GM18951 (cell line): ENCODE measurements at regions not wholly inside any gene's neighbourhood (a gene's known extent, or its start where the extent isn't known, plus 50 kb on each side); places are given as distances from the start of the nearest gene placed in this dataset.

ENCODE experiments used
- POLR2A ChIP-seq: IDR thresholded peaks from 4 replicates; pipeline ENCODE4 v1.6.1; 2011; ENCODE audit warnings: mild to moderate bottlenecking; ENCODE audit not compliant: insufficient read length, insufficient read depth; ENCODE audit errors: extremely low read depth
- in situ Hi-C: fragments of 300-500 bp; cut with MboI; formaldehyde crosslinking; loops from one replicate; pipeline ENCODE4 v1.12.0; 2022; ENCODE audit warnings: low sequenced_read_pairs, mixed read lengths, inconsistent platforms; ENCODE audit not compliant: unreplicated experiment

DNA sequence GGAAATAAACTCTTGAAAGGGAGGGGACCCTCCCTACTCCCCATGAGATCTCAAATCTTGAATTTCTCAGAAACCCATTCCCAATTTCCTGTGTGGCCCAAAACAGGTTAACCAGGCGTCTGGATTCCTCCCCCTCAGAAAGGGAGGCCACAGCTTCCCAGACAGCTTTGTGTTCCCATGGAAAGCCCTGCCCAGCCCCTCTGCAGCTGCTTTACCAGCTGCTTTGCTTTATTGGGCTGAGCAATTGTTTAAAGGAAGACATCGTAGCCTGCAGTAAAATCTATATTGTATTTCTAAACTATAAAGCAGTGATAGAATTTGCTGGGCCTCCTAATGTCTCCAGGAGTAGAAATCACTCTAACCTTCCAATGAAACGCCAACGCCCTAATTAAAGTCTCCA, 97.4 kb downstream of the CHST1 start:
- TF ChIP-seq POLR2A = no peak
- in situ Hi-C loops = no loop called here

DNA sequence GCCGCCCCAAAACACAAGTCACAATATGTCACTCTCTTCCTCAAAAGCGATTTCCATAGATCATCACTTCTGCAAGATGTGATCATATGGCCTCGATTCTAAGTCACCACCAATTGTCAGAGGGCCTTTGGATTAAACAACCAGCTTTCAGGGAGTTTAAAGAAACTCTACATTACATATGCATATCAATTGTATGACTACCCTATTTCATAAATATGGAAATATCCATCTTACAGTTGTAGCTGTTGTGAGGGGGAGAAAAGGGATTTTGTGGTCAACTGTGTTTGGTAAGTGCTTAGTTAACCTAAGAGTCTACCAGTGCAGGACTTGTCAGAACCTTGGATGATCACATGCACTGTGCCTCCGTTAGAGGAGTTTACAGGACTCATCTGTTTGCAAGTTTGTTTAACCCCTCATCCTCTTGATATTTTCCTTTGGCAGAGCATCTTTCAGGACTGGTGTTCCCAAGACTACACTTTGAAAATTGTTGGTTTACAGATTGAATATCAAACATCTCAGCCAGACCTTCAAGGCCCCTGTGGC, 99.9 kb downstream of the CHST1 start:
- in situ Hi-C loops = no loop called here
- no peak for TF ChIP-seq POLR2A

DNA sequence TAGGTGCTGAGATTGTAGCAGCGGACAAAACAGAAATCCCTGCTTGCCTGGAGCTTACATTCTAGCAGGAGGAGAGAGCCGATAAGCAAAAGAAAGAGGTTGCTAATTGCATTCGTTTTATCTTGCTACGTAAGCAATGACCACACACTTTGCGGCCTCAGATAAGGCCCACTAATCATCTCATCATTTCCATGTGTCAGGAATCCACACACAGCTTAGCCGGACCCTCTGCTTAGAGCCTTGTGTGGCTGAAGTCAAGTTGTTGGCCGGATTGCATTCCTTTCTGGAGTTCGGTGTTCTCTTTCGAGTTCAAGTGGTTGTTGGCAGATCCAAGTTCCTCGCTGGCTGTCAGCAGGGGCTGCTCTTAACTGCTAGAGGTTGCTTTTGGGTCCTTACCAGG, 101.6 kb downstream of the CHST1 start:
- in situ Hi-C loops = no loop called here
- no peak for TF ChIP-seq POLR2A

DNA sequence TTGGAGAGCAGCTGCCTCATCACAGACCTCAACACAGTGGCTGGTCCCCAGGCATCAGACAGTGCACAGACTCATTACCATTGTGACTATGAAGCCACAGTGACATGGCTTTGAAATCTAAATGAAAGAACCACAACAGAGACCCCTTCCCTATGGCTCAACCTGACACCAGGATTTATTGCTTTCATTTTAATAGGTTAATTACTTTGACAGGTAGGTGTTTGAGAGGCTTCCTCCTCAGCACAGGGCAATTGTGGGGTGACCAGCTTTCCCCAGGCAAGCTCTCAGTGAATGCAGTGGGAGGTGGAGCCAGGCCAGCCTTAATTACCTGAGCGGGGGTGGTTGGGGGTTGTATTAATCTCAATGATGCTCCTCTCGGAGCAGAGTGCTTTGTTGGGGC, 102.3 kb downstream of the CHST1 start:
- in situ Hi-C loops = no loop called here
- TF ChIP-seq POLR2A = no peak

DNA sequence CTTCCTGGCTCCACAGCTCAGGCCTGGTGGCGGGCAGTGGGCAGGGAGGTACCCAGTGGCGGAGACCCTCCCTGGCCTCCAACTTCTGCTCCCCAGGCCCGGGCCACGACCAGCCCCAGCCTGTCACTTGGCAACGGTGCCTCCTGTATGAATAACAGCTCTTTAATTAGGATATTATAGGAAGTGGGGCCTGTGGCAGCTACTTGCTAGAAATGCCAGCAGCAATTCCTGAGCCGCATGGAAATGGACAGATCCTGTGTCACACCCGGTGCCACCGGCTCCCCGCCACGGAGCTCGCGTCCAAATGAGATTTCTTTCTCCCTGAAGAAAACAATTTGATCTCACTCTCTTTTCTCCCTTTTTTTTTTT, 104.5 kb downstream of the CHST1 start:
- in situ Hi-C loops = no loop called here
- no peak for TF ChIP-seq POLR2A

DNA sequence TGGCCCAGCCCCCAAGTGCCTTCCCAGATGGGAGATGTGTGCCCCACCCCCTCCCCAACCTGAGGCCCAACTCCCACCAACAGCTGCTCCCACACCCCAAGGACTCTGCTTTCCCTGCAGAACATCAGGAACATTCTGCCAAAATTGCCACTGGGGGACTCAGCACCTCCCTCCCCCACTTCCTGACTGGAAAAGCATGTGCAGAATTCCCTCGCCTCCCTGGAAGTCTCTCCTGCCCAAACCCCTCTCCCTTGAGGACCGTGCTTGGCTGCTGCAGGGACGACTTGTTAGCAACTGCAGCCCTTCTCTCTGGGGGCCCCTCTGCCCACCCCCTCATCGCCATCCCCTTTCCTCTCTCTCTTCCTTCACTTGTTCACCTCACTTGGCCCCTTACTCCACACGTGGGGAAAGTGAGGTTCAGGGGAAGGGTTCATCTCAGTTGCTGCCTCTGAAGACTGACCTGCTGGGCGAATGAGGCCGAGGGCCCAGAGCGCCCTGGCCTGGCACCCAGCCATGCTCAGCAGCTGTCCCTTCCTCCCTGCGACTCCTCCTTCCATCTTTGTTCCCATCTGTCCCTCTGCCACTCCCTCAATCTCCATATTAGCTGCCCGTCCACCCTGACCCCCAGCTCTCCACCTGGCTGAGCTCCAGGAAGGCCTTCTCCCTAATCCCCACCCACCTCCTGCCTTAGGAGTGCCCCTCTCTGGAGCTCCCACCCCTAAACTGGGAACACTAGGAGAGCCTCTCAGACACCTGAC, 105.1 kb downstream of the CHST1 start:
- in situ Hi-C loops = no loop called here

DNA sequence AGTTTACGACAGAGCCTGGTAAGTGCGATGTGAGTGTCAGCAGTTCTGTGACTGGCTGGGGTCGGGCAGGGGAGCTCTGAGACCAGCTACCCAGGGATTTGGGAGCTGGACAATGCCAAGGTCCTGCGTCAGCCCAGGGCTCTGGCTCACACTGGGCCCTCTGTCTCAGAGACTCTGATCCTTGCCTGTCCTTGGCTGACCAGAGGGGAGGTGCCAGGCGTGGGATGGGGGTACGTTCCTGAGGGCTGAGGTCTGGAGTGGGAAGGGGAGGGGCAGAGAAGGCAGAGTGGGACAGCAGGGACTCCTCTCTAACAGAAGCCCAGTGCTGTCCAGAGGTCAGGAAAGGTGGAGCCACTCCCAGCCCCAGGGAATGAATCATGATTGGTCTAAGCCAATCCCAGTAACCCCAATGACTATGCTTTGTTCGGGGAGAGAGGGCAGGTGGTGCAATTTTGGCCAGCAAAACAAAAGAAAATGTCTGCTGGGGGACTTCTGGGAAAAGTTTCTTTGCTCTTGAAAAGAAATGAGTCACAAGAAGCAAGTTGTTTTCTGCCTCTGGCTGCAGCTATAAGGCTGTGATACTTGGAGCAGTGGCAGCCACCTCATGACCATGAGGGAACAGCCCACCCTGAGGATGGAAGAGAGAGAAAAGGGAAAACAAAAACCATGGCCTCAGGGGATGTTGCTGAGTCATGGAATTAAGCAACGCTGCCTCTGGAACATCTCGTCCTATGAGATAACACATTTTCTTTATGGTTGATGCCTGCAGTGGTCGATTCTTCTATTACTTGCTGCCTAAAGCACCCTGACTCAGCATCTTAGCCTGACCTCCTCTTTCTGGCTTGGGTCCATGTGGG, 108.3 kb downstream of the CHST1 start:
- TF ChIP-seq POLR2A = no peak
- in situ Hi-C loops = no loop called here

More for the DNA sequence above, 105.1 kb downstream of the CHST1 start:
- no peak for TF ChIP-seq POLR2A

DNA sequence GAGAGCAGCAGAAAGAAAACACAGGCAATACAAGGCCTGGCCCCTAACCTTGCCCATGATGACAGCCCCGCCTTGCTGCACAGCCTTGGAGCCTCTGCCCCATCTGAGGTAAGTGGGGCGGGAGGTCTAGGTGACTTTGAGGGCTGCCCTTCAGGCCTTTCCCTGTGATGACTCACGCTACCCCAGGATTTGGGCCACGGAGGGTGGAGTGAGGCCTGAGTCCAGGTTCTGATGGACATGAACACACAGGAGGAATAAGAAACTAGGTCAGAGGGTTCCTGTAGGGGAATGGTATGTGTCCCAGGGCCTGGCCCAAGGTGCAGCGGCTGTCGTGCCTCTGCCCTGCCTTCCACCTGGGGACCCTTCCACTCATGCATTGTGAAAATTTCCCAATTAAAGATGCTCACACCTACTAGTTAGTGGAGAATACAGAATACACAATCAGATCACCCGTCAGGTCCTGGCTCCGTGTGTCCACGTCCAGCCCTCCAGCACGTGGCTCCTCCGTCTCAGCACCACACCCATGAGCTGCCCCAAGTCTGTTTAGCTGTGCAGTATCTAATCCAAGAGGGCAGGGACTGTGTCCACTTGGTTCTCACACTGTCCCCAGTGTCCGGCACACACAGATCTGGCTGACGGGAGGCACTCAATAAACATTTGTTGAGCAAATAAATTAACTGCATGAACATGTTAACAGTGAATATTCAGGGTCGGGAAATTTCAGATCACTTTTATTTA, 111.0 kb downstream of the CHST1 start:
- in situ Hi-C loops = no loop called here
- TF ChIP-seq POLR2A = no peak

DNA sequence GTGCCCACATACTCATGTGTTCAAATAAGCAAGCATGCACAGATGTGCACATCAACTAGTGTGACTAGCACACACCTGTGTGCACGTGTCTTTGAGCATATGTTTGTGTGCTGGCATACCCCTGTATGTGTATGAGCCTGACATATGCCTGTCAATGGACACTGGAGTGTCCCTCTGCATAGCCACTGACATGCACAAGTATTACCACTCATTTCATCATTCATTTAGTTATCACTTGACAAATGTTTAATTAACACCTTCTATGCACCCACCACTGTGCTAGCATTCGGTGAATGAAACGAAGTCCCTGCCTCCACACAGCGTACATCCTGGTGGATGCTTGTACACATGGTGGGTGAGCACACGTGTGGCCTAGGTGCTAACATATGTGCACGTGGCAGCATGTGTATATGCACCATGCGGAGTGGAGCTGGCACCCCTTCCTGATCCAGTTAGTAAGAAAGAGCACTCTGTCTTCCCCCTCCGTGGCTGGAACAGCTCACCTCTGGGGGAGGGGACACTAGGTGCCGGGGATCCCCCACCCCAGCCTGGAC, 112.0 kb downstream of the CHST1 start:
- TF ChIP-seq POLR2A = no peak

DNA sequence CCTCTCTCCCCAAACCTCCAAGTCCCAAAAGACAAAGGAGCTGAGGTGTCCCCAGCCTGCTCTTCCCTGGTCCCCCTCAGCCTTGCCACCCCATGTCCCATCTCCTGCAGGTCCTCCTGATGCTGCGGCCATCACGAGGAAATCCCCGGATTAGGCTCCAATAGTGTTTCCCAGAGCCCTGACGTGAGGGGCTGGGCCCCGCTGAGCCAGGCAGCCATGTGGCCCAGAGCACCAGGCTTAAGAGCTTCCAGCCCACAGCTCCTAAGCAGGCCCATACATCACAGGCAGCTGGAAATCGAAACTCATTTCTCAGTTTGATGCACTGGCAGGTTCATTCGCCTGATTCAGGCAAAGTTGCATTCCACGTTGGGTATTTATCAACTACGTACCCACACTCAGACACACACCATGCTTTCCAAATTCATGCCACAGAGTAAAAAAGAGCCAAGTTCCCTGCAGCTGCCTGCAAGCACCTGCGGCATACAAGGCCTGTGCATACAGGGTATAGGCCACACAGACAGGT, 114.2 kb downstream of the CHST1 start:
- no peak for TF ChIP-seq POLR2A
- in situ Hi-C loops = no loop called here

More for the DNA sequence above, 112.0 kb downstream of the CHST1 start:
- in situ Hi-C loops = no loop called here

DNA sequence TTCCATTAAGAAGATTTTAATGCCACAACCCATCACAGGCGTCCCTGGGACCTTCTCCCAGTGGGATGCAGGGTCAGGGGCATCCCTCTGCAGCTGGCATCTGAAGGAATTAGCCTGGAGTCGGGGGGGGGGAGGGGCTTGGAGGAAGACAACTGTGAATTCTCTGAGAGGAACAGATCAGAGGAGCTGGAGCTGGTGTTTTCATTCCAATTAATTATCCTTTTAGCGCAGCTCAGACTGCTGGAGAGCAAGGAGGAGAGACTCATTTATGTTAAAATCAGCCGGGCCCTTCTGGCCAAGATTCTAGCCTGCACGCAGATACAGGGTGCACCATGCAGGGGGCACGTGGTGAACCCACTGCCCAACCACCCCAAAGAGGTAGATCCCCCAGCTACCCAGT, 116.2 kb downstream of the CHST1 start:
- in situ Hi-C loops = no loop called here
- TF ChIP-seq POLR2A = no peak

DNA sequence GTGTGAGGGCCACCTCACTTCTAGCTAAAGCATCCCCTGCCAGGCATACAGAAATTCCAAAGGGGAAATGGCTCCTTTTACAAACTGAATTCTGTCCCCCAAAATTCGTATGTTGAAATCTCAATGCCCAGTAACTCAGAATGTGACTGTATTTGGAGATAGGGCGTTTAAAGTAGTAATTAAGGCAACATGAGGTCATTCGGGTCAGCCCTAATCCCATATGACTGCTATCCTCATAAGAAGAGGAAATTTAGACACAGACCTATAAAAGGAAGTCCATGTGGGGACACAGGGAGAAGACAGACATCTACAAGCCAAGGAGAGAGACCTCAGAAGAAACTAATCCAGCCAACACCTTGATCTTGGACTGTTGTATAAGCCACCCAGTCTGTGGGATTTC, 119.1 kb downstream of the CHST1 start:
- in situ Hi-C loops = no loop called here

DNA sequence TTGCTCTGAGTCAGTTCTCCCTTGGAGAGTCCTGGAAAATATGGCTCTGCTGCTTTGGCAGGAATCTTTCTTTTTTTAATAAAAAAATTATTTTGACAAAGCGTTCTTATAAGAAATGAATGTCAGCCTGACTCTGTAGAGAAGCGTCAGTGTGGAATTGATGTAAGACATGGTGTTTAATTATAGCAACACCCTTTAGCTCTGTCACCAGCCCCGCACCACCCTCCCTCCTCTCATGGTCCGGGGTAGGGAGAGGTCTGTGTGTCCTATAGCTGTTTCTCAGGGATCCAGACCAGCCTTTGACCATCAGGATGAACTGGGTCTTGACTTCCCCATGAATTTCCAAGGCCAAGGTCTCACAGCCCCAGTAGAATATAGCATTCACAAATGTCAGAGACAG, 120.6 kb downstream of the CHST1 start:
- no peak for TF ChIP-seq POLR2A
- in situ Hi-C loops = no loop called here

More for the DNA sequence above, 119.1 kb downstream of the CHST1 start:
- no peak for TF ChIP-seq POLR2A

DNA sequence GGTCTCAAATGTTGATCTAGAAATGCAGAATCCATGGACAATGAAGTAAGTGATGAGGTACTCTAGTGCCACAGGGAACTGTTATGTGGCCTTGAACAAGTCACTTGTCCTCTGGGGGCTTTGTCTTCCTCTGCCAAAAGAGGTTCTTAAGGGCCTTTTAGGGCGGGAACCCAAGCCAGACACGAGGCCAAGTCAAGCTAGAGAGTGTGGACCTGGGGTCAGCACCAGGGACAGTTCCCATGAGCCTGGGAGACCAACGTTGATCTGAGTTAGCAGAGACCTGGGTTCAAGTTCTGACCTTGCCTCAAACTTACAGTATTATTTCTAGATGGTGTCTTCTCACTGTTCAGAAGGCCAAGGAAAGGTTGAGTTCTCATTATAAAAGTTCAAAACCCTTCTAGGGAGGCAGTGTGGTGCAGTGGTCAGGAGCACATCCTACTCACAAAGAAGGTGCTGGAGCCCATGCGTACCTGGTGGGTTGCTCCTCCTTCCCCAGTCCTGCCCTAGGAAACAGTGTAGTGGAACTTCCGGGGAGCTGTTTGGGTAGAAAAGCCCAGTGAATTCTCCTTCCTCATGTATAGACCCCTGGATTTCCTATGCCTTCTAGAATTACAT, 121.5 kb downstream of the CHST1 start:
- TF ChIP-seq POLR2A = no peak
- in situ Hi-C loops = no loop called here
